NCI-H2107 treated with DMSO at 0.1 percent for 48 hours (cell line): ENCODE measurements at regions not wholly inside any gene's neighbourhood (a gene's known extent, or its start where the extent isn't known, plus 50 kb on each side); places are given as distances from the start of the nearest gene placed in this dataset.
"Not testable (repeated sequence)": the region's sequence is repeated elsewhere in the genome, so short reads cannot be mapped to it uniquely, and the experiment has no call there.

Source experiments
- DNase-seq: peaks from one replicate; lab custom pipeline; 2025; ENCODE audit not compliant: unreplicated experiment; lab: John Stamatoyannopoulos, UW

DNA sequence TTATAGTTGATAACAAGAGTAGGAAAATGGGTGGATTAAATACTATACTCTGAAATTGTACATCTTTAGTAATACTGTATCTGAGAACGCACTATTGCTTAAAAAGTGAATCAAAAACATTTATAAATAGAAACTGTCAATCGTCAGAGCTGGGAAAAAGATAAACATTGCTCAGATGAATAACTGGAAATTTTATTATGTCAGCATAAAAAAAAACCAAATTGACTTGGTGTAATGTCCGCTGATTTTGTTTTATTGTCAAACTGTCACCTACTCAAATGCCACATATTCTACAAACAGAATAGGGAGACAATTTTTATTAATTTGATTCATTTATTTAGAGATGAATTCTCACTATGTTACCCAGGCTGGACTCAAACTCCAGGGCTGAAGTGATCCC, 109.3 kb upstream of the TMTC1 start:
- DNase-seq, result no peak

DNA sequence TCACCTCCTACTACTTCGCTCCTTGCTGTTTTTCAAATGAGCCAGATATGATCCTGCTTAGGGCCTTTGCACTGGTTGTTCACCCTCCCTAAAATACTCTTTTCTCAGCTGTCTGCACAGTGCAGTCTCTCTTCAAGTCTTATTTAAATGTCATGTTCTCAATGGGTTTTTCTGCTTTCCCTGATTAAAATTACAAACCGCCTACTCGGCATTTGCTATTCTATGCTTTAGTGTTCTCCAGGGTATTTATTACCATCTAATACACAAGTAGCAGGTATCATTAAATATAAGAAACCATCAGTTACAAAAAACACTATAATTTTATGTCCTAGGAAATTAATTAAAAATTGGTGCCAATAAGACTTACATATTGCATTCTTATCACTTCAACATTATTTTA, 108.0 kb upstream of the TMTC1 start:
- DNase-seq, result no peak

DNA sequence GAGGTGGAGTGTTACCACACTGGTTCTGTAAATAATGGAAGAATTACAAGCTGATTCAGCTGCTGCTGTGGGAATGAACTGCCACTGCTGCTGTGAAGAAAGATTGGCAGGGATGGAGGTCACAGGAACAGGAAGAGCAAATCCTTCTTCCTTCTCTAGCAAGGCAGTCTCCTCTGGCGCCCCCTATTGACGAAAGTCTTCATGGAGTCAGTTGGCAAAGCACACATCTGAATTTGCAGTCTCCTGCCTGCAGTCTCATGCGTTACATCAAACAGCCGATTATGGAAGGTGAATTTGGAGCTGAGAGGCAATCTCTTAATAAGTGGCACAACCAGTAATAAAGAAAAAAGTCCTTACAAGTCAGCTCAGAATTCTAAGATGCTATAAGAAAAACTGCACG, 106.0 kb upstream of the TMTC1 start:
- DNase-seq, result no peak

DNA sequence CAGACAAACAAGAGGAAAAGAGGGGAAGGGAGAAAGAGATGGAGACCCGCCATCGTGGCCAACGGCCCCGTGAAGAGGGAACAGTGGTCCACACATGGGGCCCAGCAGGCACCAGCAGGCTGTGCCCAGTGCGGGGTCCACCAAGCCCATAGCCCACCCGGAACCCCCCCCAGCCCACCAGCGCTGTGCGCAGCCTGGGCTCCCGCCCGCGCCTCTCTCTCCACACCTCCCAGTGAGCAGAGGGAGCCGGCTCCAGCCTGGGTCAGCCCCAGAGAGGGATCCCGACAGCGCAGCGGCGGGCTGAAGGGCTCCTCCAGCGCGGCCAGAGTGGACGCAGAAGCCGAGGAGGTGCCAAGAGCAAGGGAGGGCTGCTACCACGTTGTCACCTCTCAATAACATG, 105.0 kb upstream of the TMTC1 start:
- DNase-seq, result no peak

DNA sequence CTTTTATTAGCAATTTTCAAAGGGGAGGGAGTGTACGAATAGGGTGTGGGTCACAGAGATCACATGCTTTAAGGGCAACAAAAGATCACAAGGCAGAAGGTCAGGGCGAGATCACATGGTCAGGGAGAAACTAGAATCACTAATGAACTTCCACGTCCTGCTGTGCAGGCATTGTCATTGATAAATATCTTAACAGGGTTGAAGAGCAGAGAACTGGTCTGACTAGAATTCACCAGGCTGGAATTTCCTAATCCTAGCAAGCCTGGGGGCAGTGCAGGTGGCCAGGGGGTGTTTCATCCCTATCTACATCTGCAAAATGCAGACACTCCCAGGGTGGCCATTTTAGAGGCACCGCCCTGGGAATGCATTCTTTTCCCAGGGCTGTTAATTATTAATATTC, 101.2 kb upstream of the TMTC1 start:
- DNase-seq, result not testable (repeated sequence)

DNA sequence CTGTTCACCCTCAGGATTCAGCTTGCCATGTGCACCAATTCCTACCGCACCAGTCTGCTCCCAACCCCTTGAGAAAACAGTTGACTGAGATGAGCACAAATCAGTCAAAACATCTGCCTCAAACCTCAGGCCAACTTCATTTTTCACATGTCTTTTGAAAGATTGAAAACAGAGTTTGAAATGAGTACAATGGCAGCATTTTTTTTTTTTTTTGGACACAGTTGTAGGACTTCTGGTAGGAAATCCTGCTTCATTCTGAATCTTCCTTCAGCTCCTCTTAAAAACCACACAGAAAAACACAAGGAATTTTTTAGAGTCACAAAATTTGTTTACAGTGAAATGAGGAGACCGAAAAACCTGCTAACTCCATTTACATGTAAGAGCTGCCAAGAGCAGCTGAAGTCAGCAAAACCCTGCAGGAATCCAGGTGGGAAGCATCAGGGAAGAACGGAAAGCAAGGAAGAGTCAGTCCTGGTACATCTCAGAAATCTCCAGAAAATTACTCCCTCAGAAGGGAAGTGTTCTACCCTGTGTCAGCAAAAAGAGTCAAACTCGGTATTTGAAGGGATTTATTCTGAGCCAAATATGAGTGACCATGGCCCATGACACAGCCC, 100.3 kb upstream of the TMTC1 start:
- DNase-seq, result no peak

DNA sequence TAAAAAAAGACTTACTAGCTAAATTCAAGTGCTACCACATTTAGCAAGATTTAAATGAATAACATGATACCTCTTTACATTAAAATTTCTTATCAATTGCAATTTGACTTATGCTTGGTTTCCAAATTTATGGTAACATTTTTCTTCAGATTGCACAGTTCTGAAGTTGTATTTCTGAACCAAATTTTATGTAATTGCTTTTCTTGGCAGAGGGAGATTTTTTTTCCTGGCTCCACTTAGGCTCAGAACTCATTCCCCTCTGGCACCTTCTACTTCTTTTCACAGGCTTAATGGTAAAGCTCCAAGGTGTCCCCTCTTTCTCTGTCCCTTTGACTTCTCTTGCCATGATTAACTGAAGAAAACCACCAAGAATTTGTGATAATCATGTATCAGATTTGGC, 99.8 kb upstream of the TMTC1 start:
- no peak for DNase-seq

DNA sequence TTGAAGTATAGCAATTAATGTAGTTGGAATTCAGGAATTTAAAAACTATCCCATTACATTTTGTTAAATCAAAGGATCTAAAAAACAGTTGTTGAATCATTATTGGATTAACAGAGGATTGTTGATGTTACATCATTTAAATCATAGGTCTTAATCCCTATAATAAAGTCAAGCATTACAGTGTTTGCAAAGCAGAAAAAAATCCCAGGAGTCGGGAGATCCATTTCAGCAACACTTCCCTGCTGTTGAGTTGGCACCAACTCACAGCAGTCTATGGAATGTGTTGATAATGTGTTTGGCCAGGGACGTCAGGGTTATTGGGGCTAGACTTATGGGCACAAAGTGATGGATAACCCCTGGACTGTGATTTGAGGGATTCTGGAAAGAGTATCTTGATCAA, 99.1 kb upstream of the TMTC1 start:
- no peak for DNase-seq

DNA sequence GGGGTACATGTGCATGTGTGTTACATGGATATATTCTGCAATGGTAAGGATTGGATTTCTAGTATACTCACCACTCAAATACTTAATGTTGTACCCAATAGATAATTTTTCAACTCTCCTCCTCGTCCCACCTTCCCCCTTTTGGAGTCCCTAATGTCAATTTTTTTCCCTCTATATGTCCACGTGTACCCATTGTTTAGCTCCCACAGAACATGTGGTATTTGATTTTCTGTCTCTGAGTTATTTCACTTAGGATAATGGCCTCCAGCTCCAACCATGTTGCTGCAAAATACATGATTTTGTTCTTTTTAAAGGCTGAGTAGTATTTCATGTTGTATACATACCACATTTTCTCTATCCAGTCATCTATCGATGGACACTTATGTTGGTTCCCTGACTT, 97.2 kb upstream of the TMTC1 start:
- DNase-seq, result no peak

DNA sequence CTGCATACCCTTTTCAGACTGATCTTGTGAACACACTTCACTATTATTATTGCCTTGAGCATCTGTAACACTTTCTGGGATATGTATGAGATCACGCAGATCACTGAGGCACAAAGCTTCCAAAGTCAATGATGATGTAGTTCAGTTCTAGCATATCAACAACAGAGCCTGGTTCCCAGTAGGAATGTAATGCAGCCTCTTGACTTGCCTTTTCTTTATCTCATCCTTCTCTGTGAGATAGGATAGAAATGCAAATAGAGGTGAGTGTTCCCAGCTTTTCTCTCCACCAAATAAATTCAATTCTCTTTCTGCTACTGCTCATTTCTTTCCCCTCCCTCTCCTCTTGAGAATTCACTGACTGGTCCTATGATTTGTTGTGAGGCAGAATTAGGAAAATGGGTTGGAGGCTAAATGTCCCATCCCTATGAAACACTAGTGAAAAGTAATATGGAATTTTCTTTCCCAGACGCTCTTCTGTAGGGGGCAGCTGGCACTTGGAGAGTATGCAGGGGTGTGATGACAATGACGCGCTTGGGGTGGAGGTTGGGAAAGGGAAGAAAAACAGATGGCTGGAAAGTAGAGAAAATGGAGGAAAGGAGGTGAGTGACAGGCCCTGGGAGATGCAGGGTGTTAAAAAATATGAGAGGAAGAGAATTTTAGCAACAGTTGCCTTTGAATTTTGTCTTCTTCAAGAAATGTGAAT, 96.0 kb upstream of the TMTC1 start:
- no peak for DNase-seq

DNA sequence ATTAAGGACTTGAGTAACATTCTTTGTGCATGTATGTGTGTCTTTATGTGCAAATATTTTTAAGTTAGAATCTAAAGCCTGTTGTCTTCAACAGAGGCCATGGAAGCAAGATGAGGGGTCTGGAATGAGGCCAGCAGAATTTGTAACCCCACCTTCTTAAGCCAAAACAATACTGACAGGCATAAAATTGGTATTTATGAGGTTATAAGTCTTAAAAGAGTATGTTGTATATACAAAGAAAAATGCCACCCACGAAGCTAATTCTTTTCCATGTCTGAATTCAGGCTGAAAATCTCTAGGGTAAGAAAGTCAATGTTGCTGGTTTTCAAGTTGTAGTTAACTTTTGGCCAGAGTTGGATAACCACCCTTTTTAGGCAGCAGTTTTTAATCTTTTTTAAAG, 86.2 kb upstream of the TMTC1 start:
- DNase-seq, result no peak

DNA sequence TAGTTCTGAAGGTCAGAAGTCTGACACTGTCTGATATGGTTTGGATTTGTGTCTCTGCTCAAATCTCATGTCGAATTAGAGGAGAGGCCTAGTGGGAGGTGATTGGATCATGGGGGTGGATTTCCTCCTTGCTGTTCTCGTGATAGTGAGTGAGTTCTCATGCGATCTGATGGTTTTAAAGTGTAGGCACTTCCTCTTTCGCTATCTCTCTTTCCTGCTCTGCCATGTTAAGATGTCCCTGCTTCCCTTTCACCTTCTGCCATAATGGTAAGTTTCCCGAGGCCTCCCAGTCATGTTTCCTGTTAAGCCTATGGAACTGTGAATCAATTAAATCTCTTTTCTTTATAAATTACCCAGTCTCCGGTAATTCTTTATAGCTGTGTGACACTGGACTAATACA, 84.1 kb upstream of the TMTC1 start:
- DNase-seq, result no peak

DNA sequence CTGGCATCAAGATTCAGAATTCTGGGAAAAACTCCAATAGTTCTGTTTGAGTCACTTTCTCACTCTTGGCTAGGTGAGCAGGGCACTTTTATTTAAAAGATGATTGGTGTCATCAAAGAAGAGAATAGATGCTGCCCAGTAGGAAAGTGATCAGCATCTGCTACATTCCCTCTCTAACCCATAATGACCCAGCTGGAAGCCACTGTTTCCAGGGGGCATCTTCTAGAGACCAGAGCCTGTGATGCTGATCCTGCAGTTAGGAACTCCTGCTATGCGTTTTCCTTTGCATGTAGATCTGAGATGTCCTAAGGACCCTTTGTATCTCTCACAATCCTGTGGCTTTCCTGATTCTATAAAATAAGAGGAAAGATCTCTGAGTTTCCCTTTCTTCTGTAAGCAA, 79.9 kb upstream of the TMTC1 start:
- DNase-seq, result no peak

DNA sequence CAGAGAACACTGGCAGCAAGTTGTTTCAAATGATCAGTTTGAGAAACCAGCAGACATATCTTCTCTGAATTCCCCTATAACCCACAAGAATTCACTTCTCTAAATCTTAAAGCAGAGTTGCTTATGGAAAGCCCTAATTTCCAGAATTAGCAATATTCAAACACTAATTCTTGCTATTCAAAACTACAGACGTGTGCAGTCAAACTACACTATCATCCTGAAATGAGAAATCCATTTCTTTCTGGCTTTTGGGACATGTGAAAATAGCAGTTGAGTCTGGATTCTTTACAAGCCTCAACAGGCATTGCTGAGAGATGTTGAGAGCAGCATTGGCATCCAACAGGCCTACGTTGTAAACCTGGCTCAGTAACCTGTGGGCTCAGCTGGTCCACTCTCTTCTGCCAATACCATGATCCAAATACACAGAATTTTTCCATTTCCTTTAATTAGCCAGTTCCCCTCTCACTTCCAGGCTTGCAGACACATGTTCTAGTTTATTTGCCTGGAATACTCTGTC, 74.6 kb upstream of the TMTC1 start:
- DNase-seq, result no peak

DNA sequence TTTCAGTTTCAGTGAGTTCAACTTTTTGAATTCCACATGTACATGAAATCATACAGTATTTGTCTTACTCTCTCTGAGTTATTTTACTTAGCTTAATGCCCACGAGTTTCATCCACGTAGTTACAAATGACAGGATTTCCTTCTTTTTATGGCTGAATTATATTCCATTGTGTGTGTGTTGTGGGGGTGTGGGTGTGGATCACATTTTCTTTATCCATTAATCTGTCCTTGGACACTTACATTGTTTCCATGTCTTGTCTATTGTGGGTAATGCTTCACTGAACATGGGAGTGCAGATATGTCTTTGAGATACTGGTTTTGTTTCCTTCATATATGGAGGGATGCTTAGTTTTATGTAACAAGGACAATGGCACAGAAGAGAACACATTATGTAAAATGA, 63.5 kb upstream of the TMTC1 start:
- DNase-seq, result no peak

DNA sequence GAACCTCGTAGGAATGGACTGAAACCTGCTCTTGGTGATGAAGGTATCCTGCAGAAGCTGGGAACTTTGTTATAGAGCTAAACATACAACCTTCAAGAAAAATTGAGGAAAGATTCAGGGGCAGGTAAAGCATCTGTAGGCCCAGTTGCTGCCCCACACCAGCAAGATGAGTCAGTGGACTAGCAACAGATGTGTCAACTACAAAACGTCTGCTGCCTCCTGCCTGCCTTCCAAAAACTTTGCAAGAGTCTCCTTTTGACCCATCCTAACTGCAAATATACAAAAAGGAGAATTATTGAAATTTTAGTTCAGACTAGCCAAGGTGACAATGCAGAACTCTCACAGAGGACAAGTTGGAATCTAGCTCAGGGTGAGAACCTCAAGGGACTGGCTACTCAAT, 60.9 kb upstream of the TMTC1 start:
- no peak for DNase-seq

DNA sequence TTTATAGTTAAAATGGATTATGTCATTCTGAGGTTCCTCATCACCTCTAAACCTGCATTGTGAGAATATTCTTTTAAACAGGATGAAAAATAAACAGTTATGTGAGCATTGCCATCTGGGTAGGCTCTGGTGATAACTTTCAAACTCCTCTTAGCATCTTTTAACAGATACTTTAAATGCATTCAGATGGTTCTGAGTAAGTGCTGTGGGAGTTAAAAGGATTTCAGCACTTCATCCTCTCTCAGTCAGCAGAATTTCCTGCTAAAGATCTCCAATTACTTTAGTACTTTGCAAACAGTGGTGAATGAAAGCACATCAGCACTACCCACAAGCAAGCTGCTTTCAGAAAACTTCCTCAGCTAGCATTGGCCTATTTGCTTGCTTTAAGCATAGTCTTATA, 59.3 kb upstream of the TMTC1 start:
- DNase-seq, result peak; percentile 11

DNA sequence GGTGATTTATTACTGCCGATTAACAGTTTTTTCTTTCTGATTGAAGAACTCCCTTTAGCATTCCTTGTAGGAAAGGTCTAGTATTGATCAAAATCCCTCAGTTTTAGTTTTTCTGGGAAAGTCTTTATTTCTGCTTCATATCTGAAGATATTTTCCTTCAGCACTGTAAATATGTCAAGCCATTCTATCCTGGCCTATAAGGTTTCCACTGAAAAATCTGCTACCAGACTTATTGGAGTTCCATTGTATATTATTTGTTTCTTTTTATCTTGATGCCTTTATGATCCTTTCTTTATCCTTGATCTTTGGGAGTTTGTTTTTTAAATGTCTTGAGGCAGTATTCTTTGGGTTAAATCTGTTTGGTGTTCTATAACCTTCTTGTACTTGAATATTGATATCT, 55.0 kb upstream of the TMTC1 start:
- DNase-seq, result no peak
